NCI-H524 (cell line): ENCODE measurements at regions not wholly inside any gene's neighbourhood (a gene's known extent, or its start where the extent isn't known, plus 50 kb on each side); places are given as distances from the start of the nearest gene placed in this dataset.
"Not testable (repeated sequence)": the region's sequence is repeated elsewhere in the genome, so short reads cannot be mapped to it uniquely, and the experiment has no call there.

Experiments
- DNase-seq, 2 experiments: peaks; one replicate each; lab custom pipeline; 2025; lab: John Stamatoyannopoulos, UW

DNA sequence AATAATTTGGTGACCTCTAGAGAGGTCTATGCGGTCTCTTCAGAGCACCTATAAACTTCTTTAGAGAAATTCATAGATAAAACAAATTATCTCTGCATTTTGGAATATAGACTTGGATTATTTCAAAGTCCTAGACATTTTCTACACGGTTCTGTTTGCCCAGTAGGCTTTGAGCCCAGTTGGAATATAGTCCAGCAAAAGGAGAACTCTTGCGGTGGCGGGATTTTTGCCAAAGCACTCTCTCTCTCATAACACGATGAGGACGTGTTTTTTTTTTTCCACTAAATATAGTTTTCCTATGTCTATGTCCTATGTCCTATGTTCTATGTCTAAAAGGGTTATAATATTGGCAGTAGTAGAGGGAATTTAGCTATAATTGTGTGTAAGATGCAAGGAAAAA is 164.9 kb upstream of the AGR3 start:
- no peak for DNase-seq

DNA sequence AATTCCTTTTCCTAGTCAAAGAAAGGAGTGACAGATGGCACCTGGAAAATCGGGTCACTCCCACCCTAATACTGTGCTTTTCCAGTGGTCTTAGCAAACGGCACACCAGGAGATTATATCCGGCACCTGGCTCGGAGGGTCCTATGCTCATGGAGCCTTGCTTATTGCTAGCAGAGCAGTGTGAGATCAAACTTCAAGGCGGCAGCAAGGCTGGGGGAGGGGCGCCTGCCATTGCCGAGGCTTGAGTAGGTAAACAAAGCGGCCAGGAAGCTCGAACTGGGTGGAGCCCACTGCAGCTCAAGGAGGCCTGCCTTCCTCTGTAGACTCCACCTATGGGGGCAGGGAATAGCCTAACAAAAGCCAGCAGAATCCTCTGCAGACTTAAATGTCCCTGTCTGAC is 171.4 kb upstream of the AGR3 start:
- DNase-seq: not testable (repeated sequence)

DNA sequence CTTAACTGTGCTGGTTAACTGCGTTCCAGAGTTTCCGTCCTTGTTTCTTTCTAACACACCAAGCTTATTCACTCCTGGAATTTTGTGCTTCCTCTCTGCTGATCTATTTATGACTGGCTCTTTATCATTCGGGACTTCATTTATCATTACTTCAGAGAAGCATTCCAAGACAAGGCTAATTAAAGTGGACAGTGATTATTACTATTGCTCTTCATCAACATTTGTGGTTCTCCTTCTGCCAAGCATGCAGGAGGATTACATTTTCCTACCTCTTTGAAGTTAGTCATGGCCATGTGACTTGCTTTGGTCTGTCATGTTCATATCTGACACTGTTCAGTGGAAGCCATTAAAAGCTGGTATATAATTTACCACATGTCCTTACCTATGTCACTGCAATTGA is 172.4 kb upstream of the AGR3 start:
- no peak for DNase-seq

DNA sequence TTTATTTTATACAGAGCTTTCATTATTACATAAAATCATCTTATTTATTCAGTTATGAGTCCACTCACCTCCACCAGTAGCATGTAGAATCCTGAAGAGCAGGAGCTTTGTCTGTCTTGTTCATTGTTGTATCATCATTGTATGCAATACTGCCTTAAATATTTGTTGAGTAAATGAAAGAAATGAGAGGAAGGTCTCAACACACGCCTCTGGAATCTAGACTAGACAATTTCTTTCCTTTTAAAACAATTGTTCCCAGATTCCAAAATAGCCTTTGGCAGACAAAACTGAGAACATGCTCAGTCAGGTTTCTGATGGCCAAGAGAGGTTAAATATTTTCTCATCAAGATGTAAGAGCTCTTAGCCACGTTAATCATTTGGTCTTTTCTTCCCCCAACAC is 173.1 kb upstream of the AGR3 start:
- no peak for DNase-seq

DNA sequence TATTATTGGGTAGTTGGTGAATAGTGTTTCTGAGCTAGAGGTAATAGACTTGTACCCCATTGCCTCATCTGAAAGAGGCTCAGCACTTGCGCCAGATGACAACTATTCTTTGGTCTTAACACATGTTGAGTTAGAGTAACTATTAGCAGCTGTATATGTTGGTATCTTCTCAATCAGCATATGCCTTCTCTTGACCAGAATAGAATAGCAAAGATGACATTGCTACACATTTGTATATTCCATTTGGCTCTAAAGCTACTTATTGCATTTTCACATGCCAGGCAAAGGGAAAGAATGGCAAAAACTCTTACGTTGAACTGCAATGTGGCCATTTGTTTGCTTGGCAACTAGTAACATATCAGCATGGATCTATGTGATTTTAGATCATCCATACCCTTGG is 173.8 kb upstream of the AGR3 start:
- DNase-seq: no peak

DNA sequence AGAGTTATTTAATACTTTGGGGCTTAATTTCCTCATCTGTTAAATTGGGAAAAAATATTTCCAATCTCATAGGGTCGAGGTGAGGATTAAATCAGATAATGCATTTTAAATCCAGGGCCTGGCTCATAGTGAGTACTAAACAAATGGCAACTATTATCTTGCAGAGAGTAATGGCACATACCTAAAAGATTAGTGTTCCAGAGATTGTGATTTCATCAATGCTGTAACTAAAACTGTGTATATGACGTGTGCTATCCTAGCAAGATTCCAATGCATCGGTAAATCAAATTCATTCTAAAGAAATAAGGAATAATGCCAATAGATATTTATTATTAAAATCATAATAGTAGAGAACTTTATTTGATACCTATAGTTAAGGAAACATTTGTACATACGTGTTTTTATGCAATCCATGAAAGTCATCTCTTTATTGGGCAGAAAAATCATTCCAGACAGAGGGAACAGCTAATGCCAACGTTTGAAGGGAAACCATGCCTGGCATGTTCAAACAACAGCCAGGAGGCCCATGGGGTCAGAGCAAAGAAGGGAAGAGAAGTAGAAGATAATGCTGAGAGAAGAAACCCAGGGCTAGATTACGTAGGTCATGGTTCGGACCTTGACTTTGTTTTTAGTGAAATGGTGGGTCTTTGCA is 174.8 kb upstream of the AGR3 start:
- no peak for DNase-seq

DNA sequence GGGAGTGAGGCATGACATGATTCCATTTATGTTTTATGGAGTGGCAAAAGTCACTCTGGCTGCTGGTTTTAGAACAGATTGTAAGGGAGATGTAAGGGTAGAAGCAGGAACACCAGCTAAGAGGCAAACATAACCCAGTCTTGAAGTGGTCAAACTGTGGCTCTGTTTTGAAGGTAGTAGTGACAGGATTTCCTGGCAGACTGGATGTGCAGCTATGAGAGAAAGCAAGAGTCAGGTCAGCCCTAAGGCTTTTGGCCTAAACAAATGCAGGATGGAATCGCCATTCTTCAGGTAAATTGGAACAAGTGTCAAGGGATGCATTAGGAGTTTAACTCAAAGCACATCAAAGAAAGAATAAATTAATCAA is 175.3 kb upstream of the AGR3 start:
- DNase-seq: no peak

DNA sequence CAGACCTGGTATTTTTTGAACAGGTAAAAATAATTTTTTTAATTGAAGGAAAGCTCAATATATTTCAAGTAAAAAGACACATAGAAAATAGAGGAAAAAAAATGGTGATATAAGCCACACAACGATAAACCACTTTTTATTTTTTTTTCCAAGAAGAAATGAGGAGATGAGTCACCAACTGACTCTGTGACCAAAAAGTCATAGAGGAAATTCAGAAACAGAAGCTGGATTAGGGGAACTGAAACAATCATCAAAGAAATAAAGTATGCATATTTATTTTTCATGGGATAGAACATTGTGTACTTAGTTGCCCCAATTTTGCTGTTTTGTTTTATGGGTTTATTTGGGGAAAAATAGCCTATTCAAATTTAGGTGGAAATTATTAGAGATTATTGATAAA is 176.8 kb upstream of the AGR3 start:
- DNase-seq: no peak

DNA sequence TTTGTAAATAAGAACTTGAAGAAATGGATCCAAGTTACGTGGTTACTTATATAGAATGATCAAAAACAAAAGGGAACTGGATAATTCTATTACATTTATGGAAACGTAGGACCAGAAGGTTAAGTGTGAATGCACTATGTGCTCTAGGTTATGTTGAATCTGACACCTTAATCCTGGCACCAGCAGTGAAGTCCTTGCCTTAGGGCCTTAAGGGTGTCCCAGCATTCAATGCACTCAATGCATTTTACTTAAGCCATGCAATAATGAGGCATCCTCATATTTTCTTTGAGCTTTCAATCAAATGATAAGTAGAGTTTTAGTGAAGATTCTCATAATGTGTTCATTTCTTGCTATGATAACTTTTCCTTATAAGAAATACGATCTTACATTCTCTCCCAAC is 178.3 kb upstream of the AGR3 start:
- no peak for DNase-seq

DNA sequence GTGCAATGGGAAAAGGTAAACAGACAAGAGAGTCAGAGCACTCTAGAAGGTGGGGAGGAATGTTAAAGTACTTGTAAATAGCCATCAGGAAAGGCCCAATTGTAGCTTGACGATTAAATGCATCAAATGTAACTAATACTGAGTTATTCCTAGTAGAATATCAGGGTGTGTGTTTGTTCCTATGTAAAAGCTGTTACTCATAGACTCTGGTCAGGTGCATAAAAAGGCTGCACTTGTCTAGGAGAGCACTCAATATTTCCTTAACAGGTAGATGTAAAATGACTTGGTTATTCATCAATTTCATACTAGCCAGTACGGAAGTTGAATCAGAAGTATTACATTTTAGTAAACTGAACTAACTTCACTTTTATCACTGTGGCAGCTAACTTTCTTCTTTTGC is 179.7 kb upstream of the AGR3 start:
- DNase-seq: no peak

DNA sequence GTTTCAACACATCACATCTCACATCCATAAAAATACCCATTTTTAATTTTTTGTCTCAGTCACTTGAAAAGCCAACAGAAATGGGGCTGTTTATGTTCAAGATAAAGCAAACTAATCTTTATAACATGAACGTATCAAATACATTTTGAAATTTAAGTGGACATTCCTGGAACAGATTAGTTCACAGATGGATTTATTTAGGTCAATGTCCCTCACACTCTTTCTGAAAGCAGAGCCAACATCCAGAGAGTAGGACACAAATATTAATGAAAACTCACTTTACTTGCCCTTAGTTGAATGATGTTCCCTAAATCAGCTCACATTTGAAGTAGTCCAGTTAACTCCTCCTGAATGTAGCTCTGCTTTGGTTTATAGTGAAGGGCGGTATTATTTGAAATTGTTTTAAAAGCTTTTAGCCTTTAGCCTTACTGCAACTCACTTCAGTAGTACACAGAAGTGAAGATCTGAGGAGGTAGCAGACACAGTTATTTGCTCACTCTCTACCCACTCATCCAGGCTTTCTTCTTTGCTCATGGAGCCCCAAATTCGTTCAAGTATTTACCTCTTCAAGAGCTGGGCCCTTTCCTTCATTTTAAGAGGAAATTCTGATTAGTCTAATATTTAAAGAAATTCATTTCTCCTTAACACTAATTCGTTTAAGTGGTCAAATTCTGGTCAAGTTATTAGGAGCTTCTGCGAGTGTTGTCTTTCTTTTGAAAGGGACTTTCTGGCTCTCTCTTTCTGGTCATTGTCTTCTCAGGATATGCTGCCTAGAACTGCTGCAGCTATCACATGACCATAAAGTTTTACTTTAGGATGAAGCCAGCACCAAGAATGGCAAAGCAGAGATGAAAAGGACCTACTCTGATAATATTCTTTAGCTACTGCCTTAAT is 180.6 kb upstream of the AGR3 start:
- no peak for DNase-seq

DNA sequence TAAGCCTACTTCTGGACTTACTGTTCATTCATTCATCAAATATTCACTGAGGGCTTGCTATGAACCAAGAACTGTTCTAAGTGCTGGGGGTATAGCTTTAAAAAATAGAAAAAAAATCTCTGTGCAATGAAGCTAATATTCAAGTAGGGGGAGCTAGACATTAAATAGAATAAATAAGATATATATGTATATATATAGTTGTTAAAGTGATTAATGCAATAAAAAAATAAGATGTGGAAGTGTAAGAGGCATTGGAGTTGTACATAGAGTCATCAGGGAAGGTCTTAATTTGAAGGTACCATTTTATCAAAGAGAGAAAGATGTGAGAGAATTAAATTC is 181.2 kb upstream of the AGR3 start:
- peak in 1 of 2 experiments; percentile 0 for DNase-seq

DNA sequence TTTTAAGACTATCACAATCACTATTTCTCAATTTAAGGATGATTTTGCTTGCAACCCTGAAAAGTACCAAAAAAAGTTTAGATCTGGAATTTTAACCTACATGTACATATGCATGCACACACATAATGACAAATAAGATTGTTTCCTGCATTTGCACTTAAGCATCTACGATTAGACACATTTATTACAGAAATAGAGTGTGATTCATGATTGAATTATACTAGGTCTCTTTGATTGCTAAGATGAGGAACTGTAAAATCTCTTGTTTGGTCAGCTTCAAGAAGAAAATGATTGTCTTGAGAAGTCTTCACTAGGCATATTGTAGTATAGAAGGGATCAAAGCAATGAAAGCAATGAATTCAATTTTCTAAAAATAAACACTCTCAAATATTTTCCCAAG is 185.9 kb upstream of the AGR3 start:
- no peak for DNase-seq

DNA sequence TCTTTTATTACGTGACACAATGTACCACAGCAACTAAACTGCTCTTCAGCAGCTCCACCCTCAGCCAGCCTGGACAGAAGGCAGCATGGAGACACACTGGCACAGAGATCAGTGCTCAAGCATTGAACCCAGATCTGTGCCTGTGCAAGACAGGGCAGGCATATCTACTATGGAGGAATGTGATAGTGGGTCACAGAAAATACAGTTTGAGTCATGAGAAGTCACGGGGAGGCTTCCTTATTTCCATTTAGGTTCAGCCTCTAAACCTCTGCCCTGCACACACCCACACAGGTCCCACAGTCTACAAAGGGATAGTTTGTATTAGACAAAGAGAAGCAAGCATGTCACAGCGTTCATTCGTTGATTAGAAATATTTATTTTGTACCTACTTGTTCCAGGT is 187.4 kb upstream of the AGR3 start:
- no peak for DNase-seq

DNA sequence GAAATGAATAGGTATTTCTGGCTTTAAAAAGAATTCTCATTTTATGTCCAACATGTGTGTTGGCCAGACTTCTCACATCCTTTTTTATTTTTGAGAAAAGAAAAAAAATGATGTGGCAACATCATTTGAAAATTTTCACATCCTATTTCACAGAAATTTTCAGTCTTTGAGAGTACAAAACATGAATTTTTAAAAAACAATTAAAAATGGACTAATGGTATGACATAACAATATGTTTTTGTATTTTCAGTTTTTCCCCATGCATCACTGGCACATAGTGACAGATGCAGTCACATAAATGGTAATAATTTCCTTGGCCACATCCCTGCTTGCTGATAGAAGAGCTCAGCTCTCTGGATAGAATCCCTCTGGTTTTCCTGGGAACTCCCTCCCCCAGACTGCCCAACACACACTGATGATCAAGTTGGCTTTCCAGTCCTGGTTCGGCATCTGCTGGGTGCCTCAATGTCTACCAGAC is 188.5 kb upstream of the AGR3 start:
- DNase-seq: no peak

DNA sequence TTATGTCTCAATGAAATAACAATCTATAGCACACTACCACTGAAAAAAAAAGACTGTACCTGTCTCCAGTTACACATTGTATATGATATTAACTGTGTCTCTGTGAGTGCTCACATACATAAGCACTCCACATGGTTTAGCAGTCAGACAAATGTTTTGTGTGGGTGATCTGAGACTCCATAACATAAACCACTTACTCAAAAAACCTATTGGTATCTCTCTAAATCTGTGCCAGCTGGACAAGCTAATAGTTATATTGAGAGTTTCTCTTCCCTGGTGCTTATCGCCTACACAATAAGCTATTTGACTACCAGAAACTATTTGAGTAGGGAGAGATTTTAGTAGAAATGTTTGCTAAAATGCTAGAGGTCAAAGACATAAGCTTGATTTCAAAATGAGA is 190.1 kb upstream of the AGR3 start:
- DNase-seq: peak in 1 of 2 experiments; percentile 0

DNA sequence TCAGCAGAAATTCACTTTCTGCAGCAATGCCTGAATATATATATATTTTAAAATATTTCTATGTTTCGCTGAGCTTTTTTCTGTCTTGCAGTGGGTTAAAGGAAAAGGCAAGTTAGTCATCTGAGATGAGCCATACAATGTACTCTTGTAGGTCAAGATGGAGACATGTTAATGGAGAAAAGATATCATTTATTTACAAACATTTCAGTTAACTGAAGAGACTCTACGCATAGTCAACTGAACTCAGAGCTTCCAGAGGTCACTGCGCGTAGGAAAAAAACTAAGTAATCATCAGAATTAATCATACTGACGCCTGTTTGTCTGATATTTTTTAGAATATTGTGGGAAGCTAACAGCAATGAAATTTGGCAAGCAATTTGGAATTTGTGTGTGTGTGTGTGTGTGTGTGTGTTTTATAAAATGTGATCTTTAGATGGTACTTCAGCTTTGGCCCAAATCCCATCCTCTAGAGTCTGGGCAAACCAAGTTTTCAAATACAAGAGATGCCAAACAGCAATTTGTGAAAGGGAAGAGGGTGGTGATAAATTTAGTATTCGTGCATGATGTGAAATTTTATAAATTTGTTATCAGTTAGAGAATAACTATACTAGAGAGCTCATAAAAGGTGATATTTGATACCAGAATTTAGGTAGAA is 193.9 kb upstream of the AGR3 start:
- no peak for DNase-seq

DNA sequence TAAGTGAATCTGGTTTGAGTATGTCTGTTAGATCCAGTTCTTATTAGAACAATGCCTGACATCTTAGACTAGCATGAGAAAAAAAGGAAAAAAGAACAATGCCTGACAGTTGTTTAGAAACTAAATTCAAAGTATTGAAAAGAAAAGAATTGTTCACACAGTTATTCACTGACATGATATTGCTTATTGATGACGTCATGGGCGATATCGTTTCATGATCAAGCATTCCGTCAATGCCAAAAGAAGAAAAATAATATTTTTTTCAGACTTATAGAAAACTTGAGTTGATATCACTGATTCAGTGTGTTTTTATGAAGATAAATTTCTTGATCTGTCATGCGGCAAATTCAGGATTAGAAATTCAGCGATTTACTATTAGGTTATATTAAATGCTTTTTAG is 196.5 kb upstream of the AGR3 start:
- DNase-seq: no peak

DNA sequence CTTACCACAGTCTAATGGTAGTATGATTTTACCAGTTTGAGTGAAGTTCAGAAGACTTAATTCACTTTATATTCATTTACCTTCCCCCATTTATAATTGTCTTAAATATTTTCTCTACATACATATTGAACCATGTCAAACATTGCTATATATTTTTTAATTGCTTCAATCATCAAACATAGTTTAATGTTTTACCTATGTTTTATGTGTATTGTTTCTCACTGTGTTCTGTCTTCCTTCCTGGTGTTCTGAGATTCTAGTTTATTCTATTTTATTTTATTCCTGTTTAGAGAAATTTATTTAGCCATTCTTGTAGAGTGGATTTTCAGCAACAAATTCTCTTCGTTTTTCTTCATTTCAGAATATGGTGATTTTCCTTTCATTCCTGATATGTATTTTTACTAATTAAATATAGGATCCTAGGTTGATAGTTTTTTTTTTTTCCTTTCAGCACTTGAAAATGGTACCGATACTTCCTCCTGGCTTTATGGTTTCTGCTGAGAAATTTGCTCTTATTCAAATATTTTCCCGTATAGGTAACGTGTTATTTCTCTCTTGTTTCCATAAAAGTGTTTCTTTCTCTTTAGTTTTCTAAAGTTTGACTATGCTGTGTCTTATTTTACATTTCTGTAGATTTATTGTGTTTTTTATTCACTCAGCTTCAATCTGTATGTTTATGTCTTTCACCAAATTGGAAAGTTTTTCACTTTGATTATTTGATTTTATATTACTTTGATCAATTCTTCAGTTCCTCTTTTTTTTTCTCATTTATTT is 201.8 kb upstream of the AGR3 start:
- no peak for DNase-seq

DNA sequence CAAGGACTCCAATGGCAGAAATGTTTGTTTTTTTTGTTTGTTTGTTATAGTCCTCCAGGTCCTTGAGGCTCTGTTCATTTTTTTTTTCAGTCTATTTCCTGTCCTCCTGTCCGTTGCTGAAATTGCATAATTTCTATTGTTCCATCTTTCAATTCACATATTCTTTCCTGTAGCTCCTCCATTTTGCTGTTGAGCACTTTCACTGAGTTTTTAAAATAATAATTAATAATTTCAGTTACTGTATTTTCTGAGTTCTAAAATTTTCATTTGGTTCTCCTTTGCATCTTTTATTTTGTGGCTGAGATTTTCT is 202.3 kb upstream of the AGR3 start:
- DNase-seq: no peak

DNA sequence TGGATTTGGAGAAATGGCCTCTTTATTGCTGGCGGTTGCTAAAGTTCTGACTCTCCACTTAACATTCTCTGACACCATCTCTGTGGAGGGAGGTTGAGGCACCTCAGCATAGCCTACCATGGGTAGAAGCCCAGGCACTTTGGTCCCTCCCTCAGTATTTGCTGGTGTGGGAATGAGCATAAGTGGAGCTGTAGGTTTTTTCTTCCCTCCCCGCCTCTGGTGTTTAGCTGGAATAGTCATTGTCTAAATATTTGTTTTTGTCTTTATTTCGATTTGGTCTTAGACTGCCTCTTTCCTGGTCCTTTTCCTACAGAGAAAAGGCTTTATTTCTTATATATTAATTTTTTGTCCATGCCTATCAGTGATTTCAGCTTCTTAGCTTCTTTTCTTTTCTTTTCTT is 203.4 kb upstream of the AGR3 start:
- no peak for DNase-seq

DNA sequence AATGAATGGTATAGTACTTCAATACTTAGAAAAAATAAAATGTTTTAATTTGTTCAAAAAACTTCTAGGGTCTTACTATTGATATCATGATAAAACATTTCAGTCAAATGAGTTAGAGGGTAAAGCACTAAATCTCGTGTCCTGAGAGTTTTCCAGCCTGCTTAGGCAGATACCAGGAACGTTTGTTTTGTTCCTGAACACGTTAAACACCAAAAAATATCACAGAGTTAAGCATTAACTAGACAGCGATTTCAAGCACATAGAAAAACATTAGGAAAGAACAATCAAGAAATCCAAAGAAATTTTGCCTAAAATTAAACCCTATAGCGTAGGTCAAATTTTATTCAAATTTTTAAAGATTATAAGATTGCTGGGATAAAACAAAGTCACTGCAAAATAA is 204.6 kb upstream of the AGR3 start:
- DNase-seq: no peak

DNA sequence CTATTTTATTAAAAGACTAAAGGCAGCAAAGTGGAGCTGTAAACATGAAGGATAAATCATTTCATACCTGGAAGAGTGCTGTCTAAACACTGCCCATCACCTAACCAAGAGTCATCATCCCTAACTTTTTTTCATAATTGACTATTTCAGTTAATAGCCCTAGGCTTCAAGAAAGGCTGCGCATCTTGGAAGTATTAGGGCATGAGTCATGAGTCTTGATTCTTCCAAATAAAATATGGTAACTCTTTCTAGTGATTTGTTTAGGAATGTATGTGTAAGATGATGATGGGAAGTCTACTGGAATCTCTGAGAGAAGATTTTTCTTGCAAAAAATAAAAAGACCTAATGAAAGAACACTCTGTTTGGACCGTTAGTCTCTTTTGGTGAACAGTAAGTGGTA is 207.7 kb upstream of the AHR start:
- DNase-seq: no peak
